CD4-positive, alpha-beta memory T cell (primary cell): ENCODE measurements at regions not wholly inside any gene's neighbourhood (a gene's known extent, or its start where the extent isn't known, plus 50 kb on each side); places are given as distances from the start of the nearest gene placed in this dataset.
A peak's percentile ranks its signal among the peaks of the same experiment; 100 is the strongest.

ENCODE experiments used
- CTCF ChIA-PET: fragments of 350-600 bp; sonication (Branson Sonifier 250); formaldehyde crosslinking; loops from one replicate; lab custom pipeline; 2021; ENCODE audit warnings: inconsistent platforms; ENCODE audit not compliant: partially characterized antibody; lab: Charles Lee
- POLR2A ChIA-PET: fragments of 350-600 bp; sonication (Branson Sonifier 250); formaldehyde crosslinking; loops from one replicate; lab custom pipeline; 2021; ENCODE audit not compliant: partially characterized antibody; lab: Charles Lee
- DNase-seq, 5 donors: peaks; one replicate each; pipeline versions ENCODE4 v3.0.0 to v3.0.0-alpha.2; 2020 to 2022; ENCODE audit warnings: mixed read lengths in 1 of 5
- H3K27ac ChIP-seq: one replicate; pipeline ENCODE4 v1.7.0; 2013; ENCODE audit warnings: low read depth, low read length
- H3K27me3 ChIP-seq: 2 replicates; pipeline ENCODE4 v1.7.0; 2013; ENCODE audit warnings: mild to moderate bottlenecking, low read length, moderate library complexity; ENCODE audit not compliant: insufficient read depth
- H3K36me3 ChIP-seq: 2 replicates; pipeline ENCODE4 v1.7.0; 2013; ENCODE audit warnings: mild to moderate bottlenecking, low read length, moderate library complexity; ENCODE audit not compliant: insufficient read depth
- H3K4me1 ChIP-seq: 2 replicates; pipeline ENCODE4 v1.7.0; 2013; ENCODE audit warnings: mild to moderate bottlenecking, low read length, moderate library complexity; ENCODE audit not compliant: insufficient read depth
- H3K4me3 ChIP-seq, 2 donors: one replicate each; pipeline ENCODE4 v1.7.0; 2013; ENCODE audit warnings: low read length in 2 of 2, mild to moderate bottlenecking in 1 of 2
- H3K9me3 ChIP-seq, 2 donors: one replicate each; pipeline ENCODE4 v1.7.0; 2013; ENCODE audit warnings: low read length in 2 of 2, control low read depth in 1 of 2; ENCODE audit not compliant: control insufficient read depth in 1 of 2
- H3K27ac Mint-ChIP-seq, 7 donors: one replicate each; pipeline ENCODE4 v1.8.0; 2020 to 2021; ENCODE audit warnings: mixed read lengths in 7 of 7, mild to moderate bottlenecking in 6 of 7, inconsistent platforms in 3 of 7, moderate library complexity in 3 of 7
- H3K27me3 Mint-ChIP-seq, 2 donors: one replicate each; pipeline ENCODE4 v1.8.0; 2020 to 2021; ENCODE audit warnings: mixed read lengths in 2 of 2
- H3K36me3 Mint-ChIP-seq, 2 donors: one replicate each; pipeline ENCODE4 v1.8.0; 2020 to 2021; ENCODE audit warnings: mixed read lengths in 2 of 2, inconsistent platforms in 1 of 2, mild to moderate bottlenecking in 1 of 2
- H3K4me1 Mint-ChIP-seq, 4 donors: one replicate each; pipeline ENCODE4 v1.8.0; 2020 to 2021; ENCODE audit warnings: mixed read lengths in 4 of 4, mild to moderate bottlenecking in 1 of 4
- H3K4me3 Mint-ChIP-seq, 8 donors: one replicate each; pipeline ENCODE4 v1.8.0; 2020 to 2021; ENCODE audit warnings: mixed read lengths in 8 of 8, mild to moderate bottlenecking in 7 of 8, moderate library complexity in 6 of 8, inconsistent platforms in 3 of 8
- H3K9me3 Mint-ChIP-seq, 8 donors: one replicate each; pipeline ENCODE4 v1.8.0; 2020 to 2021; ENCODE audit warnings: mixed read lengths in 8 of 8, mild to moderate bottlenecking in 5 of 8, inconsistent platforms in 3 of 8, moderate library complexity in 1 of 8
- intact Hi-C: fragments of 100-400 bp; cut with micrococcal nuclease; formaldehyde crosslinking; loops from one replicate; pipeline ENCODE4 v1.15.1; 2023

- Mint-ChIP-seq H3K9me3 (peaks cover under 1 to 22% (median 8%) of the 10 kb centered on the region in 8 donors), H3K27me3 (peaks cover 0 to 3% of the 10 kb centered on the region in 2 donors)
These were observed 137.8 kb upstream of the SOX1 start for GRCh38 chr13:111929036-111929616.

DNA sequence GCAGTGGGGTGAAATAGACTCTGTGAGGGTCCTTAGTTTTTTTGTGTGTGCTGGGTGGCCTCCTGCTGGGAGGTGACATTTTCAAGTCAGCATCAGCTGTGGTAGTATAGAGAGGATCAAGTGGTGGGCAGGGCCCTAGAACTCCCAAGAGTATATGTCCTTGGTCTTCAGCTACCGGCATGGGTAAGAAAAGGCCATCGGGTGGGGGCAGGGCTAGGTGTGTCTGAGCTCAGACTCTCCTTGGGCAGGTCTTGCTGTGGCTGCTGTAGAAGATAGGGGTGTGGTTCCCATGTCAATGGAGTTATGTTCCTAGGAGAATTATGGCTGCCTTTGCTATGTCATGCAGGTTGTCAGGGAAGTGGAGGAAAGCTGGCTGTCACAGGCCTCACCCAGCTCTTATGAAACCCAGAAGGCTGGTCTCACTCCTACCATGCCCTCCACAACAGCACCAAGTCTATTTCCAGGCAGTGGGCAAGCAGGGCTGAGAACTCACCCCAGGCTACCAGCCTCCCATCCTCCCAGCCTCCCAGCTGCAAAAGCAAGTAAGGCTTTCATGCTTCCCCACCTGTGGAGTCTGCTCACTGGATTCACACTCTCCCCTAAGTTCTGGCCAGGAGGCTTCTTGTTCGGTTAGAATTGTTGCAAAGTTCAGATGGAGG lies 130.6 kb upstream of the SOX1 start:
- Histone ChIP-seq H3K36me3 (no peaks in the 10 kb centered on the region), H3K9me3 (no peaks in the 10 kb centered on the region), H3K27me3 (no peaks in the 10 kb centered on the region), H3K4me3 (no peak overlapping the region), H3K4me1 (no peaks in the 10 kb centered on the region), H3K27ac (no peak overlapping the region)
- H3K9me3 Mint-ChIP-seq, result peaks cover 3 to 22% (median 8%) of the 10 kb centered on the region in 8 donors
- no peak overlapping the region for H3K4me3 Mint-ChIP-seq
- H3K36me3 Mint-ChIP-seq, result no peaks in the 10 kb centered on the region
- DNase-seq, result no peak
- H3K27me3 Mint-ChIP-seq, result peaks cover 7 to 14% of the 10 kb centered on the region in 2 donors
- no peak overlapping the region for H3K27ac Mint-ChIP-seq
- POLR2A ChIA-PET, result no interaction called here
- CTCF ChIA-PET, result no interaction called here
- no peaks in the 10 kb centered on the region for H3K4me1 Mint-ChIP-seq
- intact Hi-C loops, result no loop called here

More at GRCh38 chr13:111929036-111929616, 137.8 kb upstream of the SOX1 start:
- no peaks in the 10 kb centered on the region for H3K4me1 ChIP-seq
- ChIA-PET CTCF (no interaction called here), POLR2A (no interaction called here)
- intact Hi-C loops, result no loop called here
- H3K36me3 Mint-ChIP-seq, result no peaks in the 10 kb centered on the region
- no peaks in the 10 kb centered on the region for H3K36me3 ChIP-seq
- H3K4me3 ChIP-seq, result no peak overlapping the region
- no peak overlapping the region for H3K27ac ChIP-seq
- no peak for DNase-seq
- no peak overlapping the region for H3K4me3 Mint-ChIP-seq
- H3K4me1 Mint-ChIP-seq, result no peaks in the 10 kb centered on the region
- no peak overlapping the region for H3K27ac Mint-ChIP-seq
- H3K27me3 ChIP-seq, result no peaks in the 10 kb centered on the region
- no peaks in the 10 kb centered on the region for H3K9me3 ChIP-seq

DNA sequence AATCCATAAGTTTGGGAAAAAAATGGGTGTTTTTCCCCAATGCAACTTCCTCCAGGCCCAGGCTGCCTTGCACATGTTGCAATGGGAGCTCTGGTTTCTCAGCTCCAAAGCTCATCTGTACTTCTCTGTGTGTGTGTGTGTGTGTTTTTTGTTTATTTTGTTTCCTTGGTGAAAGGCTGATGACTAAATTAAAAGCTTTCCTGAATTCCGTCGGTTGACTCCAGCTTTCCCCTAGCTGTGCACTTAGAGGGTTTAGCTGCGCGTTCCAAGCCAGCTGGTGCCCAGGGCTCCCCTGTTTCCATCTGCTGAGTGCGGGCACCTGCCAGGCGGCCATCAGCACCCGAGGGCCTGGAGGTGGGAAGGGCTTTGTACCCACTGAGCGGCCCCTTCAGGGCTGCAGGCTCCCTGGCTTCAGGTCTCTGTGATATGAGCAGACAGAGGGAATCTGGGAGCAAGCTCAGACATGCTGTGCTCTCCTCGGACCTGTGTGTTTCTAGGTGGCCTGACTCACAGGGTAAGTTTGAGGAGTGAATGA lies 129.1 kb upstream of the SOX1 start:
- Mint-ChIP-seq H3K27ac (no peak overlapping the region), H3K36me3 (no peaks in the 10 kb centered on the region), H3K27me3 (peaks cover 9 to 13% of the 10 kb centered on the region in 2 donors), H3K4me3 (peak overlapping the region in 1 of 8 donors; percentile 18), H3K9me3 (peaks cover 0 to 13% (median 1%) of the 10 kb centered on the region in 8 donors), H3K4me1 (no peaks in the 10 kb centered on the region)
- Histone ChIP-seq H3K27ac (no peak overlapping the region), H3K4me3 (no peak overlapping the region), H3K27me3 (no peaks in the 10 kb centered on the region), H3K36me3 (no peaks in the 10 kb centered on the region), H3K9me3 (no peaks in the 10 kb centered on the region), H3K4me1 (no peaks in the 10 kb centered on the region)
- intact Hi-C loops, result no loop called here
- CTCF ChIA-PET, result no interaction called here
- POLR2A ChIA-PET, result no interaction called here
- DNase-seq, result no peak

GRCh38 chr13:111938741-111939665 lies 127.9 kb upstream of the SOX1 start:
- Mint-ChIP-seq H3K27ac (no peak overlapping the region), H3K27me3 (peaks cover 10 to 13% of the 10 kb centered on the region in 2 donors), H3K4me1 (no peaks in the 10 kb centered on the region), H3K4me3 (no peak overlapping the region), H3K36me3 (no peaks in the 10 kb centered on the region), H3K9me3 (peaks cover 0 to 5% (median 2%) of the 10 kb centered on the region in 8 donors)
- ChIA-PET CTCF (no interaction called here), POLR2A (no interaction called here)
- Histone ChIP-seq H3K4me1 (no peaks in the 10 kb centered on the region), H3K4me3 (no peak overlapping the region), H3K27me3 (no peaks in the 10 kb centered on the region), H3K27ac (no peak overlapping the region), H3K36me3 (no peaks in the 10 kb centered on the region), H3K9me3 (no peaks in the 10 kb centered on the region)
- DNase-seq, result no peak
- intact Hi-C loops, result no loop called here

DNA sequence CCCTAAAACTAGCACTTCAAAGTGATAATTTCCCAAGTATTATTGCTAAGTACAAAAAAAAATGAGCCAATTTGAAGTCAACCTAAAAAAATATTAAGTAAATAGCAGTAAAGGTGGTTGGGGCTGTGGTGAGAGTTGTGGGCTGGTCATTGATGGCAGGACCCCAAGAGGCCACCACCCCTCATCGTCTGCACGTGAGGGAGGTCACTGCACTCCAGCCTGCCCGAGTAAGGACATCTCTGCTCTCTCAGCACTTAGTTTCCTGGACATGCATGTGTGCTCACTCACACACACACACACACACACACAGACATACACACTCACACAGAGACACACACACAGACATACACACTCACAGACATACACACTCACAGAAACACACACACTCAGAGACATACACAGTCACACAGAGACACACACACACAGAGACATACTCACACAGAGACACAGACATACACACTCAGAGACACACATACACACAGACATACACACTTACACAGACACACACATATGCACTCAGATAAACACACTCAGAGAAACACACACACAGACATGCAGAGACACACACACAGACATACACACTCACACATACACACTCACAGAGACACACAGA lies 127.2 kb upstream of the SOX1 start:
- H3K36me3 ChIP-seq, result no peaks in the 10 kb centered on the region
- peaks cover 0 to 4% (median 0%) of the 10 kb centered on the region in 8 donors for H3K9me3 Mint-ChIP-seq

GRCh38 chr13:111940892-111941291 lies 126.1 kb upstream of the SOX1 start:
- CTCF ChIA-PET, result no interaction called here
- Mint-ChIP-seq H3K4me3 (no peak overlapping the region), H3K4me1 (no peaks in the 10 kb centered on the region), H3K36me3 (no peaks in the 10 kb centered on the region), H3K27me3 (peaks cover 10 to 13% of the 10 kb centered on the region in 2 donors), H3K9me3 (peaks cover 0 to 4% (median 0%) of the 10 kb centered on the region in 8 donors), H3K27ac (no peak overlapping the region)
- Histone ChIP-seq H3K36me3 (no peaks in the 10 kb centered on the region), H3K27me3 (no peaks in the 10 kb centered on the region), H3K4me3 (no peak overlapping the region), H3K4me1 (no peaks in the 10 kb centered on the region), H3K27ac (no peak overlapping the region), H3K9me3 (no peaks in the 10 kb centered on the region)
- DNase-seq, result no peak
- POLR2A ChIA-PET, result no interaction called here
- intact Hi-C loops, result no loop called here

More for the DNA sequence above, 127.2 kb upstream of the SOX1 start:
- no peak for DNase-seq
- intact Hi-C loops, result no loop called here
- no peaks in the 10 kb centered on the region for H3K4me1 ChIP-seq
- Mint-ChIP-seq H3K4me3 (no peak overlapping the region), H3K4me1 (no peaks in the 10 kb centered on the region), H3K27ac (no peak overlapping the region), H3K27me3 (peaks cover 10 to 13% of the 10 kb centered on the region in 2 donors), H3K36me3 (no peaks in the 10 kb centered on the region)
- no peaks in the 10 kb centered on the region for H3K27me3 ChIP-seq
- no peaks in the 10 kb centered on the region for H3K9me3 ChIP-seq
- ChIA-PET CTCF (no interaction called here), POLR2A (no interaction called here)
- no peak overlapping the region for H3K27ac ChIP-seq
- H3K4me3 ChIP-seq, result no peak overlapping the region
